Smooth muscle cell (in vitro differentiated cells): ENCODE measurements at regions not wholly inside any gene's neighbourhood (a gene's known extent, or its start where the extent isn't known, plus 50 kb on each side); places are given as distances from the start of the nearest gene placed in this dataset.

ENCODE experiments used
- DNase-seq: peaks from one replicate; lab custom pipeline; 2025; ENCODE audit not compliant: unreplicated experiment; lab: John Stamatoyannopoulos, UW
- H2AFZ ChIP-seq: fragments of 200-600 bp; sonication (generic); 2 replicates; pipeline ENCODE4 v1.6.0; 2016; ENCODE audit warnings: antibody characterized with exemption, low read depth, mild to moderate bottlenecking
- H3F3A ChIP-seq: fragments of 200-600 bp; sonication (generic); 2 replicates; pipeline ENCODE4 v1.6.0; 2017; ENCODE audit warnings: antibody characterized with exemption, low read depth
- H3K27ac ChIP-seq: fragments of 200-600 bp; sonication (generic); 2 replicates; pipeline ENCODE4 v1.5.1; 2016; ENCODE audit warnings: low read depth, mild to moderate bottlenecking
- H3K27me3 ChIP-seq: fragments of 200-600 bp; sonication (generic); 2 replicates; pipeline ENCODE4 v1.6.1; 2016; ENCODE audit warnings: low read depth, mild to moderate bottlenecking
- H3K36me3 ChIP-seq: fragments of 200-600 bp; sonication (generic); 2 replicates; pipeline ENCODE4 v1.5.1; 2016; ENCODE audit warnings: low read depth
- H3K4me1 ChIP-seq: fragments of 200-600 bp; sonication (generic); 2 replicates; pipeline ENCODE4 v1.5.1; 2016; ENCODE audit warnings: low read depth
- H3K4me2 ChIP-seq: fragments of 200-600 bp; sonication (generic); 2 replicates; pipeline ENCODE4 v1.6.0; 2016; ENCODE audit warnings: mild to moderate bottlenecking
- H3K4me3 ChIP-seq: fragments of 200-600 bp; sonication (generic); 2 replicates; pipeline ENCODE4 v1.5.1; 2016; ENCODE audit warnings: mild to moderate bottlenecking
- H3K79me2 ChIP-seq: fragments of 200-600 bp; sonication (generic); 2 replicates; pipeline ENCODE4 v1.6.0; 2016; ENCODE audit warnings: low read depth, mild to moderate bottlenecking
- H3K9ac ChIP-seq: fragments of 200-600 bp; sonication (generic); 2 replicates; pipeline ENCODE4 v1.6.0; 2016; ENCODE audit warnings: low read depth
- H3K9me3 ChIP-seq: fragments of 200-600 bp; sonication (generic); replicated peaks from 2 replicates; pipeline ENCODE4 v1.5.1; 2016; ENCODE audit warnings: low read depth
- H4K20me1 ChIP-seq: fragments of 200-600 bp; sonication (generic); 2 replicates; pipeline ENCODE4 v1.6.0; 2016; ENCODE audit warnings: low read depth
- WGBS: methylation state at CpG from one replicate; pipeline ENCODE4 v1.1.7; 2016; ENCODE audit warnings: low lambda C conversion rate; 5-methylcytosine and 5-hydroxymethylcytosine counted together
- TF ChIP-seq, protein P1 (sequence below): fragments of 200-600 bp; sonication (generic); IDR thresholded peaks from 2 replicates; pipeline ENCODE4 v1.5.1; 2017; ENCODE audit warnings: borderline replicate concordance, mild to moderate bottlenecking, antibody characterized with exemption; ENCODE audit not compliant: insufficient read depth, poor library complexity, severe bottlenecking

DNA sequence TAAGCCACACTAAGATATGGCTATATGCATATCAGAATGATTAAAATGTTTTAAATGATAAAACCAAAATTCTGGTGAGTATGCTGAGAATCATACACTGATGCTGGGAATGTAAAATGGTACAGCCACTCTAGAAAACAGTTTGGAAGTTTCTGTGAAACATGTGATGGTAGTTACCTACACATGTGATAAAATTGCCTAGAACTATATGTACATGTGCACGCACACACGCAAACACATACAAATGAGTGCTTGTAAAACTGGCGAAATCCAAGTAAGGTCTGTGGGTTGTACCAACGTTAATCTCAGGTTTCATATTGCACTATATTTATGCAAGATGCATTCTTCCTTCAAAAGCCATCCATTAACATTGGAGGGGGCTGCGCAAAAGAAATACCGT, 195.0 kb upstream of the RAB6C start:
- Histone ChIP-seq H3K4me2 (no peak overlapping the region), H3K9me3 (no peaks in the 10 kb centered on the region), H3K9ac (no peak overlapping the region), H3K36me3 (no peaks in the 10 kb centered on the region), H3K27ac (no peak overlapping the region), H3K4me1 (no peaks in the 10 kb centered on the region), H3K27me3 (peaks cover 10% of the 10 kb centered on the region), H2AFZ (no peak overlapping the region), H3F3A (no peaks in the 10 kb centered on the region), H3K79me2 (no peaks in the 10 kb centered on the region), H3K4me3 (no peak overlapping the region), H4K20me1 (no peaks in the 10 kb centered on the region)
- TF ChIP-seq, protein P1, sequence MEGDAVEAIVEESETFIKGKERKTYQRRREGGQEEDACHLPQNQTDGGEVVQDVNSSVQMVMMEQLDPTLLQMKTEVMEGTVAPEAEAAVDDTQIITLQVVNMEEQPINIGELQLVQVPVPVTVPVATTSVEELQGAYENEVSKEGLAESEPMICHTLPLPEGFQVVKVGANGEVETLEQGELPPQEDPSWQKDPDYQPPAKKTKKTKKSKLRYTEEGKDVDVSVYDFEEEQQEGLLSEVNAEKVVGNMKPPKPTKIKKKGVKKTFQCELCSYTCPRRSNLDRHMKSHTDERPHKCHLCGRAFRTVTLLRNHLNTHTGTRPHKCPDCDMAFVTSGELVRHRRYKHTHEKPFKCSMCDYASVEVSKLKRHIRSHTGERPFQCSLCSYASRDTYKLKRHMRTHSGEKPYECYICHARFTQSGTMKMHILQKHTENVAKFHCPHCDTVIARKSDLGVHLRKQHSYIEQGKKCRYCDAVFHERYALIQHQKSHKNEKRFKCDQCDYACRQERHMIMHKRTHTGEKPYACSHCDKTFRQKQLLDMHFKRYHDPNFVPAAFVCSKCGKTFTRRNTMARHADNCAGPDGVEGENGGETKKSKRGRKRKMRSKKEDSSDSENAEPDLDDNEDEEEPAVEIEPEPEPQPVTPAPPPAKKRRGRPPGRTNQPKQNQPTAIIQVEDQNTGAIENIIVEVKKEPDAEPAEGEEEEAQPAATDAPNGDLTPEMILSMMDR, result no peak
- no peak for DNase-seq
- WGBS, result 93% methylated on average over 6 of the region's 6 CpGs

DNA sequence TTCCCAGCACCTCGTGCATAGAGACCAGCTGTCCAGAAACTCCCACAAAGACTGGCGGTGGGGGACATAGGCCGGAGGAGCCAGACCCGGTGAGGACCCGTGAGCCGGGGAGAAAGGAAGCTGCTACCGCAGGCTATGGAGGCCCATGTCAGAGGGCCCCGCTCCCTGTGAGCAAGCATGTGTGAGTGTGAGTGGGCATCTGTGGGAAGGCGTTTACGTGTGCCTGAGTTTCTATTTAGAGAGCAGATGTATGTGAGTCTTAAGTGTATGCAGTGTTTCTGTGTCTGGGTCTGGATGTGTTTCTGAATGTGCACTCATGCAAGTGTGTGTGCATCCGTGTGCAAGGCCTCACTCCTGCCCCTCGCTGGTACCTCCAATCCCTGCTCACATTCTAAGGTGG, 187.8 kb upstream of the RAB6C start:
- no peaks in the 10 kb centered on the region for H4K20me1 ChIP-seq
- TF ChIP-seq, protein P1, result no peak

DNA sequence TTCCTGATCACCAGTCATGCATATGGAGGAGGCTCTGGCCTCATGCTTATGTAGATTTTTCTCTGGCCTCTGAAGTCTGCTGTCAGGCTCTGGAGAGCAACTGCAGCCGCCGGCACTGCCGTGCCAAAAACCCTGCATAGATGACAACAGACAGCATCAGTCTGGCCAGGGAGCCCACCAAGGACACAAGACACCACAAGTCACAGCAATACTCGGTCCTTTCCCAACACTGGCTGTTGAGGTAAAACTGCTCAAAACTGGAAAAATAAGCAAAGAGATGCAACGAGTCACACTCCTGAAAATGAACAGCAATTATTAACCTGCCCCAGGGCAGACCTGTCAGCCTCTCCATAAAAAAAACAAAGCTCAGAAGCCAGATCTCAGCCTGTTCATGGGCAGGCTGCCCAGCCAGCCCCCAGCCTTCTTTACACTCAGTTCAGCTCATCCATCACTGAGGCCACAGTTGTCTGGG, 186.0 kb upstream of the RAB6C start:
- H3K9me3 ChIP-seq, result no peaks in the 10 kb centered on the region
- H3K27me3 ChIP-seq, result no peaks in the 10 kb centered on the region
- 68% methylated on average over 5 of the region's 5 CpGs for WGBS
- H3K27ac ChIP-seq, result no peak overlapping the region
- no peaks in the 10 kb centered on the region for H3F3A ChIP-seq
- H2AFZ ChIP-seq, result no peak overlapping the region
- TF ChIP-seq, protein P1, result no peak
- H3K4me1 ChIP-seq, result no peaks in the 10 kb centered on the region
- no peaks in the 10 kb centered on the region for H4K20me1 ChIP-seq
- DNase-seq, result no peak
- no peaks in the 10 kb centered on the region for H3K79me2 ChIP-seq
- no peaks in the 10 kb centered on the region for H3K36me3 ChIP-seq
- no peak overlapping the region for H3K9ac ChIP-seq
- H3K4me3 ChIP-seq, result no peak overlapping the region
- no peak overlapping the region for H3K4me2 ChIP-seq

More for the DNA sequence above, 187.8 kb upstream of the RAB6C start:
- Histone ChIP-seq H3K4me3 (no peak overlapping the region), H3K27me3 (peaks cover 3% of the 10 kb centered on the region), H3K4me2 (no peak overlapping the region), H3K9ac (no peak overlapping the region), H3K27ac (no peak overlapping the region), H3K4me1 (no peaks in the 10 kb centered on the region), H3K79me2 (no peaks in the 10 kb centered on the region), H3K36me3 (no peaks in the 10 kb centered on the region), H2AFZ (no peak overlapping the region), H3F3A (no peaks in the 10 kb centered on the region), H3K9me3 (no peaks in the 10 kb centered on the region)
- 90% methylated on average over 12 of the region's 12 CpGs for WGBS
- no peak for DNase-seq

DNA sequence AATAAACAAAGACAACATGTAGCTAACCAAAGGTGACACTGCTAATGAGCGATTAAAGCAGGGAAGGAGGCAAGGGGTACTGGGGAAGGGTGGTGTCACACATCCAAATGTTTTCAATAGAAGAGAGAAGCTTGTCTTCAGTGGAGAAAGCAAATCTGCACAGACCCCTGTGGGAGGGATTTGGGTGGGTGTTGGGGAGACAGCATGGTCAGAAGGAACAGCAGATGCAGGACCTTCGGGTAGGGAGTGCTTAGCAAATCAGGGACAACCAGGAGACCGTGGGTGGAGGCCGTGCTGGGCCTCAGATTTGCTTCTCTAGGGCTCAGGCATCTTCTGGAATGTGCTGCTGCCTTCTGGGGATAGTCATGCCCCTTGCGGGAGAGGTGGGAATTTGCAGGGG, 185.3 kb upstream of the RAB6C start:
- Histone ChIP-seq H3K27ac (no peak overlapping the region), H3K79me2 (no peaks in the 10 kb centered on the region)
- 76% methylated on average over 5 of the region's 5 CpGs for WGBS

More for the DNA sequence above, 185.3 kb upstream of the RAB6C start:
- no peak overlapping the region for H3K4me3 ChIP-seq
- H3K36me3 ChIP-seq, result no peaks in the 10 kb centered on the region
- no peaks in the 10 kb centered on the region for H4K20me1 ChIP-seq
- TF ChIP-seq, protein P1, result no peak
- H2AFZ ChIP-seq, result no peak overlapping the region
- DNase-seq, result no peak
- H3F3A ChIP-seq, result no peaks in the 10 kb centered on the region
- H3K27me3 ChIP-seq, result no peaks in the 10 kb centered on the region
- no peak overlapping the region for H3K9ac ChIP-seq
- H3K9me3 ChIP-seq, result no peaks in the 10 kb centered on the region
- no peak overlapping the region for H3K4me2 ChIP-seq
- no peaks in the 10 kb centered on the region for H3K4me1 ChIP-seq
